ENCODE measurements at regions not wholly inside any gene's neighbourhood (a gene's known extent, or its start where the extent isn't known, plus 50 kb on each side); places are given as distances from the start of the nearest gene placed in this dataset.

DNA sequence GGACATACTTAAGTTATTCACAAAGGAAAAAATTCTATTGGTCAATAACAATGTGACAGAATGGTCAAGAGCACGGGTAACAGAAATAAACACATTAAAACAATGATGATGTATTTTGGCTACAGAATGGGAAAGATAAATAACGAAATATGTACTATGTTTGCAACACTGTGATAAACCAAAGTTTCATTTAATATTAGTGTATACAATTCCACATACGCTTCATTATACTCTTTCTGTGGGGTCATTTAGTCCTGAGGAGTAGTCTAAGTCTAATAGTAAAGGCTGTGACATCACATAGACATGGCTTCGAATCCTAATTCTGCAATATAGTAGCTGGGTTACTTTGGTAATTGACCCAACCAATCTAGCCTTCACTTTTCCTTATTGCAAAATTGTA lies 408.3 kb downstream of the MCTP2 start:
- H3K79me2 ChIP-seq (ENCODE audit: insufficient read depth): no peaks in the 10 kb centered on the region
- H2AFZ ChIP-seq: no peak overlapping the region
- no peaks in the 10 kb centered on the region for H3K4me1 ChIP-seq (ENCODE audit: insufficient read depth)
- no peak overlapping the region for H3K4me3 ChIP-seq
- H4K20me1 ChIP-seq (ENCODE audit: insufficient read depth): no peaks in the 10 kb centered on the region
- no peaks in the 10 kb centered on the region for H3K27me3 ChIP-seq (replicated peaks; ENCODE audit: insufficient read depth)
- no peaks in the 10 kb centered on the region for H3K9me2 ChIP-seq (ENCODE audit: insufficient read depth)
- H3K4me2 ChIP-seq (ENCODE audit: unreplicated experiment): no peak overlapping the region
- 21 to 31% methylated on average over 4 of the region's 4 CpGs for WGBS, 2 experiments (ENCODE audit: low coverage in 1 of 2, low lambda C conversion rate in 2 of 2, missing lambda C conversion rate in 2 of 2)
- in situ Hi-C loops (cut with MboI): no loop called here
- no peak overlapping the region for H3K27ac ChIP-seq
- TF ChIP-seq EZH2phosphoT487 (IDR thresholded peaks at IDR 0.05; ENCODE audit: insufficient read depth, low read depth) (no peak), EZH2 (IDR thresholded peaks at IDR 0.05; ENCODE audit: insufficient read depth, poor library complexity, severe bottlenecking) (no peak)
- no peaks in the 10 kb centered on the region for H3F3A ChIP-seq (ENCODE audit: insufficient read depth)
- H3K36me3 ChIP-seq (ENCODE audit: low read depth): no peaks in the 10 kb centered on the region
- H3K9ac ChIP-seq: no peak overlapping the region
- no peak for DNase-seq
- H3K9me3 ChIP-seq (ENCODE audit: low read depth): no peaks in the 10 kb centered on the region

DNA sequence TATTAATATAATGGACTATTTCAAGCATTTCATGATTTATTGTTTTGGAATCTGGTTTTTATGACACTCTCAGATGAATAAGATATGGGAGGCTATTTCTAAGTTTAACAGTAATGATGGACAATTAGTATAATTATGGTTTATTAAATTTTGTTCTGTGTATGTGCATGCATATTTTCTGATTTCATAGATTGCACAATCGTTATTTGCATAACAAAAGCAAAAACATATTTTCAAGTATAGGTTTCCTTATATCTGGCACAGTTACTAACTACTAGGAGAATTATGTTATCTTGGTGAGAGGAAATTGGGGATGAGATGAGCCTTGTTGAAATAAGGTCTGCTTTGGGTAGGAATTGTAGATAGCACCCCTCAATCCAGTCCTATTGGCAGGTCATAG lies 413.1 kb downstream of the MCTP2 start:
- no peak for DNase-seq
- H3K79me2 ChIP-seq (ENCODE audit: insufficient read depth): no peaks in the 10 kb centered on the region
- H3F3A ChIP-seq (ENCODE audit: insufficient read depth): no peaks in the 10 kb centered on the region
- H3K9me3 ChIP-seq (ENCODE audit: low read depth): no peaks in the 10 kb centered on the region
- no peak overlapping the region for H3K4me2 ChIP-seq (ENCODE audit: unreplicated experiment)
- WGBS, 2 experiments (ENCODE audit: low coverage in 1 of 2, low lambda C conversion rate in 2 of 2, missing lambda C conversion rate in 2 of 2): 4 to 7% methylated on average over 1 of the region's 1 CpG
- H3K27me3 ChIP-seq (replicated peaks; ENCODE audit: insufficient read depth): no peaks in the 10 kb centered on the region
- H3K36me3 ChIP-seq (ENCODE audit: low read depth): no peaks in the 10 kb centered on the region
- H4K20me1 ChIP-seq (ENCODE audit: insufficient read depth): no peaks in the 10 kb centered on the region
- in situ Hi-C loops (cut with MboI): no loop called here
- no peak overlapping the region for H3K4me3 ChIP-seq
- H3K4me1 ChIP-seq (ENCODE audit: insufficient read depth): no peaks in the 10 kb centered on the region
- no peak overlapping the region for H2AFZ ChIP-seq
- no peak for TF ChIP-seq EZH2phosphoT487 (IDR thresholded peaks at IDR 0.05; ENCODE audit: insufficient read depth, low read depth)
- no peak for TF ChIP-seq EZH2 (IDR thresholded peaks at IDR 0.05; ENCODE audit: insufficient read depth, poor library complexity, severe bottlenecking)
- H3K9ac ChIP-seq: no peak overlapping the region
- no peak overlapping the region for H3K27ac ChIP-seq
- H3K9me2 ChIP-seq (ENCODE audit: insufficient read depth): no peaks in the 10 kb centered on the region

DNA sequence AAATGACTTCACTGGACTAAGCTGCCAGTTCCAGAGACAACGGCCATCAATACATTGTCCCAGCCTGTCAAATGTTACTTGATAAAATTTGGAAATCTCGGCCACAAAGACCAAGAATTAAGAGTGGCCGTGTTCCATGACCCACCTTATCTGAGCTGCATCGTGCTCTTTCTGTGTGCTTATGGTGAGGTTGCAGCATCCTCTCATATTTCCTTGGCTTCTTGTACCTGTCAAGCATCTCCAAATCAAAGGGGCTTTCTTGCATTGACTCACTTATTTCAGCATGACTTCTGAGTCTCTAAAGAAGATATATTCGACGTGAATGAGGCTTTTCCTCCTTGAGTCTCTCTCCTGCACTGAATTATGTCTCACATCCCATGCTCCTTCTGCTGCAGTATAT lies 421.7 kb downstream of the MCTP2 start:
- 25 to 26% methylated on average over 6 of the region's 6 CpGs for whole genome bisulfite sequencing, 2 experiments (ENCODE audit: low coverage in 1 of 2, low lambda C conversion rate in 2 of 2, missing lambda C conversion rate in 2 of 2)
- no peaks in the 10 kb centered on the region for H3K27me3 ChIP-seq (replicated peaks; ENCODE audit: insufficient read depth)
- H3K36me3 ChIP-seq (ENCODE audit: low read depth): no peaks in the 10 kb centered on the region
- no peak overlapping the region for H3K4me2 ChIP-seq (ENCODE audit: unreplicated experiment)
- H2AFZ ChIP-seq: no peak overlapping the region
- DNase-seq: no peak
- H3K9me2 ChIP-seq (ENCODE audit: insufficient read depth): no peaks in the 10 kb centered on the region
- no peak overlapping the region for H3K4me3 ChIP-seq
- no peaks in the 10 kb centered on the region for H3K9me3 ChIP-seq (ENCODE audit: low read depth)
- H3K4me1 ChIP-seq (ENCODE audit: insufficient read depth): no peaks in the 10 kb centered on the region
- no peak overlapping the region for H3K9ac ChIP-seq
- in situ Hi-C loops (cut with MboI): loop anchor here (25.0 kb wide), 1 partner anchor 1709 kb away; no protein-coding TSS in a partner anchor
- TF ChIP-seq EZH2 (IDR thresholded peaks at IDR 0.05; ENCODE audit: insufficient read depth, poor library complexity, severe bottlenecking) (no peak), EZH2phosphoT487 (IDR thresholded peaks at IDR 0.05; ENCODE audit: insufficient read depth, low read depth) (no peak)
- H3K27ac ChIP-seq: no peak overlapping the region
- H3K79me2 ChIP-seq (ENCODE audit: insufficient read depth): no peaks in the 10 kb centered on the region
- no peaks in the 10 kb centered on the region for H4K20me1 ChIP-seq (ENCODE audit: insufficient read depth)
- H3F3A ChIP-seq (ENCODE audit: insufficient read depth): no peaks in the 10 kb centered on the region

DNA sequence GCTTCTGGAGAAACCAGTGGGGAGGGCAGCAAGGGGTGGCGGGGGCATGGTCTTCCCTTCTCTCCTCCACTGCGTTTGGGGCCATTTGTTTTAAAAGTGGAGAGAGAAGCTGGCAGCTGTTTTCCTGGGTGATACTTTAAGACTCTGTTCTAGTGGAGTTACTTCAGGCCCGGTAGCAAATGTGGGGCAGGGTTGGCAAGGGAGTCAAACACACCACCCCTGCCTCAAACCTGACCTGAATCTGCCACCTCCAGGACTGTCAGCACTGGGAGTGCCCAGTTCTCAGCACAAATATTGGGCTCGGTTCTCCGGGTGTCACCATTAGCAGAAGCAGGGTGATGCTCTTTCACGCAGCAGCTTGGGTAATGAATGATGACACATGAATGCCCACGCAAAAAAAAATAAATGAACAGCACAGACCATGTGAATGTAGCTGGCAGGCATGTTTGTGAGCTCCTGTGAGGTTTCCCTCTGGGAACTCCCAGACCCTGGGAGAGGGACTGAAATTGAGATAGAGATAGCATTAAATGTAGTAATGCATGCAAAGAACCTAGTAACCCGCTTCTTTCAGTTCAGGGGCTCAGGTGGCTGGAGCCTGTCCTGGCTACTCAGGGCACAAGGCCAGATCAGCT lies 424.0 kb downstream of the MCTP2 start:
- Histone ChIP-seq H3K9me3 (ENCODE audit: low read depth) (no peaks in the 10 kb centered on the region), H3K4me3 (no peak overlapping the region), H3K9me2 (ENCODE audit: insufficient read depth) (no peaks in the 10 kb centered on the region), H3K27me3 (replicated peaks; ENCODE audit: insufficient read depth) (no peaks in the 10 kb centered on the region), H3K4me2 (ENCODE audit: unreplicated experiment) (no peak overlapping the region), H3K79me2 (ENCODE audit: insufficient read depth) (no peaks in the 10 kb centered on the region), H4K20me1 (ENCODE audit: insufficient read depth) (no peaks in the 10 kb centered on the region), H3K9ac (no peak overlapping the region), H3K27ac (no peak overlapping the region), H3F3A (ENCODE audit: insufficient read depth) (no peaks in the 10 kb centered on the region), H3K4me1 (ENCODE audit: insufficient read depth) (no peaks in the 10 kb centered on the region), H3K36me3 (ENCODE audit: low read depth) (no peaks in the 10 kb centered on the region), H2AFZ (no peak overlapping the region)
- in situ Hi-C loops (cut with MboI): loop anchor here (25.0 kb wide), 1 partner anchor 1707 kb away; no protein-coding TSS in a partner anchor
- DNase-seq: no peak
- no peak for TF ChIP-seq EZH2 (IDR thresholded peaks at IDR 0.05; ENCODE audit: insufficient read depth, poor library complexity, severe bottlenecking)
- no peak for TF ChIP-seq EZH2phosphoT487 (IDR thresholded peaks at IDR 0.05; ENCODE audit: insufficient read depth, low read depth)
- WGBS, 2 experiments (ENCODE audit: low coverage in 1 of 2, low lambda C conversion rate in 2 of 2, missing lambda C conversion rate in 2 of 2): 52 to 53% methylated on average over 8 of the region's 8 CpGs

Measured in GM23248 (cell line).